HepG2 (cell line): ENCODE measurements at regions not wholly inside any gene's neighbourhood (a gene's known extent, or its start where the extent isn't known, plus 50 kb on each side); places are given as distances from the start of the nearest gene placed in this dataset.

ENCODE experiments used
- ASH2L ChIP-seq: fragments of 300-600, 200-600 bp; sonication (generic); IDR thresholded peaks from 2 replicates; pipeline ENCODE4 v1.7.0; 2017; ENCODE audit warnings: low read depth, mild to moderate bottlenecking, moderate library complexity, mixed read lengths, low read length; ENCODE audit not compliant: insufficient read length
- CBX2 ChIP-seq, 2 experiments: fragments of 200-600 bp in 1 of 2; sonication (generic); formaldehyde crosslinking in 1 of 2; IDR thresholded peaks; 2 replicates each; pipeline versions ENCODE4 v1.7.0 to v1.8.1; 2018 to 2022; ENCODE audit warnings: low read depth in 2 of 2, low read length in 1 of 2, mild to moderate bottlenecking in 1 of 2, missing genetic modification reagents in 1 of 2
- HOXA7 ChIP-seq: sonication (generic); formaldehyde crosslinking; IDR thresholded peaks from 2 replicates; pipeline ENCODE4 v1.8.1; 2022; ENCODE audit warnings: mild to moderate bottlenecking, missing genetic modification reagents, moderate library complexity
- KDM1A ChIP-seq: IDR thresholded peaks from 2 replicates; pipeline ENCODE4 v1.6.1; 2016; ENCODE audit warnings: missing compliant biosample characterization
- NBN ChIP-seq: fragments of 450-650 bp; conservative IDR thresholded peaks from 2 replicates; pipeline ENCODE4 v1.6.1; 2017
- RFX5 ChIP-seq: IDR thresholded peaks from 2 replicates; pipeline ENCODE4 v1.6.1; 2011; ENCODE audit warnings: low read depth, low read length, improper control_type of control experiment
- SKI ChIP-seq: fragments of 450-650 bp; IDR thresholded peaks from one replicate; pipeline ENCODE4 v1.6.1; 2018; ENCODE audit warnings: mild to moderate bottlenecking; ENCODE audit not compliant: partially characterized antibody
- TRIM24 ChIP-seq: sonication (generic); formaldehyde crosslinking; IDR thresholded peaks from 2 replicates; pipeline ENCODE4 v1.8.0; 2022; ENCODE audit warnings: mild to moderate bottlenecking, missing genetic modification reagents
- ZNF331 ChIP-seq: sonication (generic); formaldehyde crosslinking; IDR thresholded peaks from 2 replicates; pipeline ENCODE4 v1.4.0; 2020; ENCODE audit warnings: missing genetic modification reagents
- ZNF354B ChIP-seq: sonication (generic); formaldehyde crosslinking; IDR thresholded peaks from 2 replicates; pipeline ENCODE4 v1.8.0; 2022; ENCODE audit warnings: mild to moderate bottlenecking, missing genetic modification reagents
- ZNF800 ChIP-seq: sonication (generic); formaldehyde crosslinking; IDR thresholded peaks from 2 replicates; pipeline ENCODE4 v1.4.0; 2020; ENCODE audit warnings: missing genetic modification reagents
- ZSCAN20 ChIP-seq: sonication (generic); formaldehyde crosslinking; IDR thresholded peaks from 2 replicates; pipeline ENCODE4 v1.4.0; 2020; ENCODE audit warnings: missing genetic modification reagents, mild to moderate bottlenecking, borderline replicate concordance
- TF ChIP-seq, protein P1 (sequence below): sonication (generic); formaldehyde crosslinking; IDR thresholded peaks from 2 replicates; pipeline ENCODE4 v1.5.0; 2020; ENCODE audit warnings: mild to moderate bottlenecking, missing genetic modification reagents, moderate library complexity
- TF ChIP-seq, protein P2 (sequence below): sonication (generic); formaldehyde crosslinking; IDR thresholded peaks from 2 replicates; pipeline ENCODE4 v1.4.0; 2020; ENCODE audit warnings: mild to moderate bottlenecking, missing genetic modification reagents

- TF ChIP-seq ZSCAN20 (CRISPR knock-in tag) (no peak), NBN (no peak), CBX2 (IDR thresholded peaks at IDR 0.05; ENCODE audit: low read depth, low read length) (no peak), CBX2 (CRISPR knock-in tag; IDR thresholded peaks at IDR 0.05; ENCODE audit: low read depth) (no peak), KDM1A (CRISPR knock-in tag) (no peak), HOXA7 (CRISPR knock-in tag) (no peak), ZNF331 (CRISPR knock-in tag) (no peak), ZNF800 (CRISPR knock-in tag) (no peak), ZNF354B (CRISPR knock-in tag) (no peak), TRIM24 (CRISPR knock-in tag) (no peak), ASH2L (no peak), SKI (no peak), RFX5 (no peak)
- TF ChIP-seq, protein P1, sequence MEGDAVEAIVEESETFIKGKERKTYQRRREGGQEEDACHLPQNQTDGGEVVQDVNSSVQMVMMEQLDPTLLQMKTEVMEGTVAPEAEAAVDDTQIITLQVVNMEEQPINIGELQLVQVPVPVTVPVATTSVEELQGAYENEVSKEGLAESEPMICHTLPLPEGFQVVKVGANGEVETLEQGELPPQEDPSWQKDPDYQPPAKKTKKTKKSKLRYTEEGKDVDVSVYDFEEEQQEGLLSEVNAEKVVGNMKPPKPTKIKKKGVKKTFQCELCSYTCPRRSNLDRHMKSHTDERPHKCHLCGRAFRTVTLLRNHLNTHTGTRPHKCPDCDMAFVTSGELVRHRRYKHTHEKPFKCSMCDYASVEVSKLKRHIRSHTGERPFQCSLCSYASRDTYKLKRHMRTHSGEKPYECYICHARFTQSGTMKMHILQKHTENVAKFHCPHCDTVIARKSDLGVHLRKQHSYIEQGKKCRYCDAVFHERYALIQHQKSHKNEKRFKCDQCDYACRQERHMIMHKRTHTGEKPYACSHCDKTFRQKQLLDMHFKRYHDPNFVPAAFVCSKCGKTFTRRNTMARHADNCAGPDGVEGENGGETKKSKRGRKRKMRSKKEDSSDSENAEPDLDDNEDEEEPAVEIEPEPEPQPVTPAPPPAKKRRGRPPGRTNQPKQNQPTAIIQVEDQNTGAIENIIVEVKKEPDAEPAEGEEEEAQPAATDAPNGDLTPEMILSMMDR (CRISPR knock-in tag) = no peak
- TF ChIP-seq, protein P2, sequence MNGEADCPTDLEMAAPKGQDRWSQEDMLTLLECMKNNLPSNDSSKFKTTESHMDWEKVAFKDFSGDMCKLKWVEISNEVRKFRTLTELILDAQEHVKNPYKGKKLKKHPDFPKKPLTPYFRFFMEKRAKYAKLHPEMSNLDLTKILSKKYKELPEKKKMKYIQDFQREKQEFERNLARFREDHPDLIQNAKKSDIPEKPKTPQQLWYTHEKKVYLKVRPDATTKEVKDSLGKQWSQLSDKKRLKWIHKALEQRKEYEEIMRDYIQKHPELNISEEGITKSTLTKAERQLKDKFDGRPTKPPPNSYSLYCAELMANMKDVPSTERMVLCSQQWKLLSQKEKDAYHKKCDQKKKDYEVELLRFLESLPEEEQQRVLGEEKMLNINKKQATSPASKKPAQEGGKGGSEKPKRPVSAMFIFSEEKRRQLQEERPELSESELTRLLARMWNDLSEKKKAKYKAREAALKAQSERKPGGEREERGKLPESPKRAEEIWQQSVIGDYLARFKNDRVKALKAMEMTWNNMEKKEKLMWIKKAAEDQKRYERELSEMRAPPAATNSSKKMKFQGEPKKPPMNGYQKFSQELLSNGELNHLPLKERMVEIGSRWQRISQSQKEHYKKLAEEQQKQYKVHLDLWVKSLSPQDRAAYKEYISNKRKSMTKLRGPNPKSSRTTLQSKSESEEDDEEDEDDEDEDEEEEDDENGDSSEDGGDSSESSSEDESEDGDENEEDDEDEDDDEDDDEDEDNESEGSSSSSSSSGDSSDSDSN (CRISPR knock-in tag) = no peak
Observed at GRCh38 chr9:119698535-119698934, 329.3 kb upstream of the BRINP1 start.
